ENCODE measurements at regions not wholly inside any gene's neighbourhood (a gene's known extent, or its start where the extent isn't known, plus 50 kb on each side); places are given as distances from the start of the nearest gene placed in this dataset.

DNA sequence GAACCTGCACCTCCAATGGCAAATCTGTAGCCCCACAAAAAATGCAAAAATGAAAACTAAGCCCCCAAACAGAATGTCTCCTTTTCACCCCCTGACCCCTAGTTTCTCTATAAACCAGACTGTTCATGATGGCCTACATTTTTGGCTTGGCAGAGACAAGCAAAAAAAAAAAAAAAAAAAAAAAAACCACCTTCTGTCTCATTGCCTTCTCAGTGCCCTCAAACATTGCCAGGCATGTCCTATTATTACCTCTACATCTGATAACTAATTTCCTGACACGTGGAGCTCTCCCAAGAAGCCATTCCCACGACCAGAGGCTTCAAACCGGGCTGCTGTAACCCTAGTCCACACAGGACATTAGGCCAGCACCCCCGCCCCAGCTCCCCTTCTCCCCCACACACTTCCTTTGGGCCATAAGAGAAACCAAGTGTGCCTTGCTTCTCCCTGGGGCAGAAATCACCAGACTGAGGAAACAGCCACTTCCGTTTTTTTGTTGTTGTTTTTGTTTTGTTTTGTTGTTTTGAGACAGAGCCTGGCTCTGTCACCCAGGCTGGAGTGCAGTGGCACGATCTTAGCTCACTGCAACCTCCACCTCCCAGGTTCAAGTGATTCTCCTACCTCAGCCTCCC is 65.4 kb downstream of the GPR6 start:
- WGBS, result 70% methylated on average over 6 of the region's 6 CpGs
- no peak for DNase-seq (ENCODE audit: extremely low spot score)
- H3K27ac ChIP-seq (ENCODE audit: low read depth), result no peak overlapping the region
- H3K4me3 ChIP-seq (ENCODE audit: low read depth, low read length), result no peak overlapping the region
- H3K36me3 ChIP-seq (ENCODE audit: insufficient read depth), result no peaks in the 10 kb centered on the region
- no peaks in the 10 kb centered on the region for H3K4me1 ChIP-seq (ENCODE audit: insufficient read depth)

DNA sequence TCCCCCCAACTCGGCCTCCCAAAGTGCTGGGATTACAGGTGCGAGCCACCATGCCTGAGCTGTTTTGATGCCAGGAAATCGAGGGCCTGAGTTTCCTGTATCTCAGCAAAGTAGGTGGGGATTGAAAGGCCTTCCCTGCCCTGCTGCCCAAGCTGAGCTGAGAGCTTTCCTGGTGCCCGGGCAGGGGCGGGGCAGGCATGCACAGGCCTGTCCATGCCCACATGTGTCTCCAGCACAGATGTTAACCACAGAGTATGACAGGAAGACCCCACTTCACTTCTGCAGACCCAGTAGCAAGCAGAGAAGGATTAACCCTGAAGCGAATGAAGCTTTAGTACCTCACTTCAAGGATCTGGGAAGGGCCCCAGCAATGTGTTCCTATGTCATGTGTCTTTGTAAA is 66.0 kb downstream of the GPR6 start:
- H3K4me1 ChIP-seq (ENCODE audit: insufficient read depth), result no peaks in the 10 kb centered on the region
- 71% methylated on average over 6 of the region's 6 CpGs for WGBS
- H3K27ac ChIP-seq (ENCODE audit: low read depth), result no peak overlapping the region
- no peak for DNase-seq (ENCODE audit: extremely low spot score)
- H3K36me3 ChIP-seq (ENCODE audit: insufficient read depth), result no peaks in the 10 kb centered on the region
- no peak overlapping the region for H3K4me3 ChIP-seq (ENCODE audit: low read depth, low read length)

DNA sequence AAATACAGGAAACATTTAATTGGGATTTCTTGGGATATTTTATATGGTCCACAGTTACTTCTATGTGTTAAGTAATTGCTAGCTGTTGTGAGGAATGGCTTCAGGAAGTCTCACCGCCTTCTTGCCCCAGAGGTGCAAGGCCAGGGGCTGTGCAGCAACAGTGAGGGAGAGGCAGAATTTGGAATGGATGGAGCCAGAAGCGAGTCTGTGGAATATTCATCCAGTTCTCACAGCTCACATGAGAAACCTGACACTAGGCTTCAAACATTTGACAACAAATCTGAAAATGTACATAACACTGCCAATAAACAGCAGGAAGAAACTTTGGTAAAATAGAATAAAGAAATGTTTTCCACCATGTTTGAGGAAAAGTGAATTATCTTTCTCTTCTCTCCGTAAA is 66.5 kb downstream of the GPR6 start:
- no peak for DNase-seq (ENCODE audit: extremely low spot score)
- Histone ChIP-seq H3K36me3 (ENCODE audit: insufficient read depth) (no peaks in the 10 kb centered on the region), H3K27ac (ENCODE audit: low read depth) (no peak overlapping the region), H3K4me1 (ENCODE audit: insufficient read depth) (no peaks in the 10 kb centered on the region), H3K4me3 (ENCODE audit: low read depth, low read length) (no peak overlapping the region)
- WGBS, result 85% methylated on average over 3 of the region's 3 CpGs

DNA sequence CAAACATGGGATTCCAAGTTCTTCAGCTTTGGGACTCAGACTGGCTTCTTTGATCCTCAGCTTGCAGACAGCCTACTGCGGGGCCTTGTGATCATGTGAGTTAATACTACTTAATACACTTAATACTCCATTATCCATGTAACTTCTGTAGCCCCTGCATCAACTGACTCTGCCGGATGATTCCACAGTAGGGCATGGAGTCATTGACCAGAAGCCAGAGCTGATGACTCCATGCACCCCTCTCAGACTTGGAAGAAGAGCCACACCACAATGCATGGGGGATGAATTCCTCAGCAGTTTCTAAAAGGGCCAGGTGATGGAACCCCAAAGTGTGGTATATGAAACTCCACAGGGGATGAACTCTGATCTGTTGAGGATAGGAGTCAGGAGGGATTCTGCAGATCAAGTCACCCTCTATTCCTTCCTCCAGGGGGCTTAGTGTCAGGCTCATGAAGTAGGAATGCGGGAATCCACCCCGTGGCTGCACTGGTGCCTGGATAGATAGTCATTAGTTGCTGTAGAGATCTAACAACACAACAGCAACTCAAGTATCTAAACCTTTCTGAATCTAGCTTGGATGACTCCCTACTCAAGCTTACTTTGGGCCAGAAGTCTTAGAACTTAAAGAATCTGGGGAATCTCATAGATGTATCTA is 70.2 kb downstream of the GPR6 start:
- no peak for DNase-seq (ENCODE audit: extremely low spot score)
- Histone ChIP-seq H3K4me1 (ENCODE audit: insufficient read depth) (no peaks in the 10 kb centered on the region), H3K36me3 (ENCODE audit: insufficient read depth) (no peaks in the 10 kb centered on the region), H3K4me3 (ENCODE audit: low read depth, low read length) (no peak overlapping the region), H3K27ac (ENCODE audit: low read depth) (no peak overlapping the region)
- WGBS, result 88% methylated on average over 4 of the region's 4 CpGs

DNA sequence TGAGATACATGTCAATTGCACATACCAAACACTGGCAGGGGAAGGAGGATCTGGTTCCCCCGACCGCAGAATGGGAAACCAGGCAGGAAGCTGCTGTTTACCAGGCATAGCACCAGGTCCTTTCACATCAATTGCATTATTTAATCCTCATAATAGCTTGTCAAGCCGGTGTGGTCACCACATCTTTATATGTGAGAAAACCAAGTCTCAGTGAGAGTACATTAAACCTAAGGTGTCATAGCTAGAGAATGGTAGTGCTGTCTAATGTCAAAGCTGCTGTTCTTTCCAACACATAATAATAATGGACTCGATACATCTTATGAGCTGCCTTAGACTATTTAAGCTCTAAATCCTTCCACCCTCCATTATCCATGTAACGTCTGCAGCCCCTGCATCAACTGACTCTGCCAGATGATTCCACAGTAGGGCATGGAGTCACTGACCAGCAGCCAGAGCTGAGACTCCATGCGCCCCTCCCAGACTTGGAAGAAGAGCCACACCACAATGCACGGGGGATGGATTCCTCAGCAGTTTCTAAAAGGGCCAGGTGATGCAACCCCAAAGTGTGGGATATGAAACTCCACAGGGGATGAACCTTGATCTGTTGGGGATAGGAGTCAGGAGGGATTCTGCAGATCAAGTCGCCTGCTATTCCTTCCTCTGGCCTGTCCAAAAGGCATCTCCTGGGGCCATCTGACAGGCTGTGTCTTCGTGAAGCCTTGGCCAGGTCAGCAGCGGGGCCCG is 71.8 kb downstream of the GPR6 start:
- Histone ChIP-seq H3K27ac (ENCODE audit: low read depth) (no peak overlapping the region), H3K4me1 (ENCODE audit: insufficient read depth) (no peaks in the 10 kb centered on the region), H3K36me3 (ENCODE audit: insufficient read depth) (no peaks in the 10 kb centered on the region), H3K4me3 (ENCODE audit: low read depth, low read length) (no peak overlapping the region)
- DNase-seq (ENCODE audit: extremely low spot score), result no peak
- 62% methylated on average over 11 of the region's 11 CpGs for WGBS
